AG09319 (cell line): ENCODE measurements at regions not wholly inside any gene's neighbourhood (a gene's known extent, or its start where the extent isn't known, plus 50 kb on each side); places are given as distances from the start of the nearest gene placed in this dataset.

ENCODE experiments used
- DNase-seq: peaks from one replicate; pipeline ENCODE4 v3.0.0-alpha.2; 2010; ENCODE audit warnings: low read depth; ENCODE audit errors: extremely low read depth
- CTCF ChIP-seq: IDR thresholded peaks from 2 replicates; pipeline ENCODE4 v1.5.1; 2011; ENCODE audit warnings: low read depth, mild to moderate bottlenecking, inconsistent platforms, low read length, moderate library complexity

GRCh38 chrX:55326985-55327384, 62.3 kb upstream of the PAGE3 start:
- DNase-seq, result no peak
- no peak for TF ChIP-seq CTCF

DNA sequence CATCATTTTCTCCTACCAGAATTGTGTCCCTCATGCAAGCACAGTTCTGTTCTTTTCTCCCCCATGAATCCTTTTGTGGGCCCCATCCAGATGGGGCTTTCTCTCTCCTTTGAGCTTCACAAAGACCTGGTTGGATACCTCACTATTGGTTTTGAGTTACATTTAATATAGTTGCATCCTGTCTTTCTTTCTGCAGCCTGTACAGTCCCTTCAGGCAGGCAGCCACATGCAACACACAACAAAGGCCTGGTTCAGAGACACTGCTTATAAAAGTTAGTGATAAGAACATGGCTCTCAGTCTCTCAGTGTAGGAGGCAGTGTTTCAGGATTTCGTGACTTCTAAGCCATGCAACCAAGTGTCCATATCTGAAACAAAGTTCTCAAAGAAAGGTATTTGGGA, 70.6 kb upstream of the PAGE3 start:
- DNase-seq, result no peak
- TF ChIP-seq CTCF, result no peak

- TF ChIP-seq CTCF, result no peak
These were observed 71.5 kb upstream of the PAGE3 start for GRCh38 chrX:55336176-55336575.

GRCh38 chrX:55340896-55341433, 76.2 kb upstream of the PAGE3 start:
- no peak for DNase-seq
- no peak for TF ChIP-seq CTCF

More at GRCh38 chrX:55336176-55336575, 71.5 kb upstream of the PAGE3 start:
- no peak for DNase-seq

DNA sequence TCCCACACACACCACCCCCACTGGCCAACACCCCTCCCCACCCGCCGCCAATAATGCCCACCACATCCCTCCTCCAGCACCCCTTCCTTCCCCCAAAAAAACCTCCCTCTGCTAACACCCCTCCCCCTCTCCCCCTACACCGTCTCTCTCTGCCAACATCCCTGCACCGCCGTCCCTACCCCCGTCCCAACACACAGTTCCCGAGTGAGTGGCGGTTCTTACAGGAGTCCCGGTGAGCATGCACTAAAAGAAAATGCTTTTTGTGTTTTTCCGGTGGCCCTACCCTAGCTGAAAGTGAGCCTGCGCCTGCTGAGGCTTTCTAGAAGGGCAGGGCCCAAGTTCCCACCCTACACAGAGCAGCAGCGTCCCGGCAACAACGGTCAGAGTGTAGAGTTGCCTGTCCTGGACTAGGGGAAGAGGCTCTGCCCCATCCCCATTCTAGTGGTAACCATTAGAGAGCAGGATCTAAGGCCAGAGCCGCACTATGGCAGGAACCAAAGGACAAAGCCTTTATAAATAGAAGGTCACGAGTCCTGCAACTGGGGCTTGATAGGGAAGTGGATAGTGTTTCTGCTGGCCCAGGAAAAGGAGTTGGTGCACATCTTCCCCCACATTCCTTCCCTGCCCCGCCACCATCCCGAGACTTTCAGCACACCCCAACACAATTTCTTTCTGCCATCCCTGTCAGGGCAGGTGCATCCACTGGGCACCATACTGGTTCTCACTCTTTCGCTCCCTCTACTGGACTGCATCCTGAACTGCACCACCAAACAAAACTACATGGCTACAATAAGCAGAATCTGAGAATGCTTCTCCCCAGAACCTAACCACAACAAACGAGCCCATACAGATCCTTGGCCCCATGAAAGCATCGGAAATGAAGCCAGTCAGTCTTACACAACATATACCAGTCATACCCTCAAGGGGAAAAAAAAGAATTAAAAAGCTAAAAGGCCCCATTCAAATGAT, 78.1 kb upstream of the PAGE3 start:
- TF ChIP-seq CTCF, result peak; percentile 37
- no peak for DNase-seq

DNA sequence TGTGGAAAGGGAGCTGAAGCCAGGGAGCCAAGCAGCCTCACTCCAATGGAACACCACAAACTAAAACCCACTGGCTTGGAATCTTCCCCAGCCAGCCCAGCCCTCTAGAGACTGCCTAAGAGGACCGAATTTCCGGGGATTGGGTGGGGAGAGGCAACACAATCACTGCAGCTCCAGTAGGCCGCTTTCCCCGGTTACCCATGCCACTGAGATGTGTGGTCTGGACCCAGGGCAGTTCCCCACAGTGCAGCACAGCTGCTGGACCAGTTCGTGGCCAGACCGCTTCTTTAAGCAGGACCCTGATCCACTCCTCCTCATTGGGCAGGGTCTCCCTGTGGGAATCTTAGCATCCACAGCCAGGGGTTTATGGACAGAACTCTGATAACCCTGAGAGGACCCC, 91.9 kb upstream of the PAGE3 start:
- no peak for DNase-seq
- no peak for TF ChIP-seq CTCF

DNA sequence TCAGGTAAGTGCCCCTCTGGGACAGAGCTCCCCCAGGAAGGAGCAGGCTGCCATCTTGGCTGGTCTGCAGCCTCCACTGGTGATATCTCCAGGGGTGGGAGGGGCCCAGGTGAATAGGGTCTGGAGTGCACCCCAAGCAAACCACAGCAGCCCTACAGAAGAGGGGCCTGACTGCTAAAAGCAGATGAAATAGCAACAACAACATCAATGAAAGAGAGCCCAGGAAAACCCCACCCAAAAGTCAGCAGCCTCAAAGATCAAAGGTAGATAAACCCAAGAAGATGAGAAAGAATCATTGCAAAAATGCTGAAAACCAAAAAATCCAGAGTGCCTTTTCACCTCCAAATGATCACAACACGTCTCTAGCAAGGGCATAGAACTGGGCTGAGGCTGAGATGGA, 92.5 kb upstream of the PAGE3 start:
- no peak for TF ChIP-seq CTCF
- no peak for DNase-seq
